SKM-1 (cell line): ENCODE measurements at regions not wholly inside any gene's neighbourhood (a gene's known extent, or its start where the extent isn't known, plus 50 kb on each side); places are given as distances from the start of the nearest gene placed in this dataset.

Experiments used
- DNase-seq: peaks from one replicate; lab custom pipeline; 2025; ENCODE audit not compliant: unreplicated experiment; lab: John Stamatoyannopoulos, UW

- no peak for DNase-seq
These were observed 1146.3 kb downstream of the MAT2B start for GRCh38 chr5:164651546-164652275.

GRCh38 chr5:164652276-164652660 lies 1146.8 kb downstream of the MAT2B start:
- no peak for DNase-seq

- no peak for DNase-seq
These were observed 1158.0 kb downstream of the MAT2B start for GRCh38 chr5:164663198-164663989.

GRCh38 chr5:164671640-164672039 lies 1166.2 kb downstream of the MAT2B start:
- DNase-seq: no peak

GRCh38 chr5:164672205-164672604 lies 1166.8 kb downstream of the MAT2B start:
- no peak for DNase-seq

- DNase-seq: no peak
These were observed 1167.7 kb downstream of the MAT2B start for GRCh38 chr5:164672931-164673694.

GRCh38 chr5:164679461-164679860 lies 1174.0 kb downstream of the MAT2B start:
- no peak for DNase-seq

- no peak for DNase-seq
These were observed 1174.8 kb downstream of the MAT2B start for GRCh38 chr5:164680216-164680615.

- DNase-seq: no peak
These were observed 1175.5 kb downstream of the MAT2B start for GRCh38 chr5:164680812-164681520.

- DNase-seq: no peak
These were observed 1182.0 kb downstream of the MAT2B start for GRCh38 chr5:164687391-164687790.

- DNase-seq: no peak
These were observed 1183.0 kb downstream of the MAT2B start for GRCh38 chr5:164688437-164688836.

GRCh38 chr5:164708831-164709230 lies 1203.4 kb downstream of the MAT2B start:
- no peak for DNase-seq

- DNase-seq: no peak
These were observed 1208.3 kb downstream of the MAT2B start for GRCh38 chr5:164713682-164714081.

GRCh38 chr5:164721116-164721515 lies 1215.7 kb downstream of the MAT2B start:
- DNase-seq: no peak

- DNase-seq: no peak
These were observed 1216.2 kb downstream of the MAT2B start for GRCh38 chr5:164721656-164722055.

- DNase-seq: no peak
These were observed 1217.3 kb downstream of the MAT2B start for GRCh38 chr5:164722702-164723101.

GRCh38 chr5:164727012-164727411 lies 1221.6 kb downstream of the MAT2B start:
- DNase-seq: no peak

- DNase-seq: no peak
These were observed 1223.3 kb downstream of the MAT2B start for GRCh38 chr5:164728733-164729132.

GRCh38 chr5:164735334-164735733 lies 1229.9 kb downstream of the MAT2B start:
- no peak for DNase-seq

- no peak for DNase-seq
These were observed 1236.0 kb downstream of the MAT2B start for GRCh38 chr5:164741376-164741775.

- DNase-seq: no peak
These were observed 1236.6 kb downstream of the MAT2B start for GRCh38 chr5:164742025-164742424.
